GM12878 (cell line): ENCODE measurements at regions not wholly inside any gene's neighbourhood (a gene's known extent, or its start where the extent isn't known, plus 50 kb on each side); places are given as distances from the start of the nearest gene placed in this dataset.

Experiments used
- ATAC-seq: fragments of 200-7000 bp; cut with Tn5 transposase; 3 replicates; pipeline ENCODE4 v1.9.1; 2020; ENCODE audit warnings: mild to moderate bottlenecking, moderate library complexity
- BruUV-seq: library from RNA; stranded (reverse); fragments of 400-500 nt; replicated peaks from 2 replicates; lab custom pipeline; 2021; lab: Mats Ljungman, UMichigan
- CTCF ChIA-PET: fragments of 300-600 bp; sonication (Branson Sonifier 250); formaldehyde crosslinking; extraction: SDS; loops from one replicate; lab custom pipeline; 2021; ENCODE audit warnings: inconsistent platforms; lab: Yijun Ruan, JAX
- POLR2A ChIA-PET: fragments of 350-600 bp; formaldehyde crosslinking; extraction: SDS; loops from one replicate; lab custom pipeline; 2021; ENCODE audit warnings: inconsistent platforms; lab: Charles Lee
- RAD21 ChIA-PET: fragments of 300-600 bp; sonication (Branson Sonifier 250); formaldehyde crosslinking; loops from one replicate; lab custom pipeline; 2023; ENCODE audit warnings: antibody characterized with exemption; ENCODE audit not compliant: unreplicated experiment; lab: Charles Lee
- SMC1A ChIA-PET: fragments of 300-600 bp; sonication (Branson Sonifier 250); formaldehyde crosslinking; loops from one replicate; lab custom pipeline; 2023; ENCODE audit not compliant: unreplicated experiment, uncharacterized antibody; lab: Charles Lee
- DNase-seq: peaks from one replicate; pipeline ENCODE4 v3.0.0-alpha.2; 2011; ENCODE audit warnings: low read depth, low spot score
- FAIRE-seq: peaks from 3 replicates; lab custom pipeline; 2011; peaks lifted over from hg19 to GRCh38; lab: Jason Lieb, UNC
- H2AFZ ChIP-seq: 2 replicates; pipeline ENCODE4 v1.6.0; 2011; ENCODE audit warnings: low read depth, low read length, control low read depth; ENCODE audit not compliant: control insufficient read depth
- H3K27ac ChIP-seq: 2 replicates; pipeline ENCODE4 v1.5.1; 2011; ENCODE audit warnings: control low read depth; ENCODE audit not compliant: control insufficient read depth, insufficient read depth
- H3K27me3 ChIP-seq, 2 experiments: replicated peaks in 1 of 2; 2 replicates each; pipeline versions ENCODE4 v1.6.0 to v1.6.1; 2011; ENCODE audit warnings: low read length in 1 of 2; ENCODE audit not compliant: control insufficient read depth in 2 of 2, insufficient read depth in 2 of 2
- H3K36me3 ChIP-seq, 2 experiments: 2 replicates each; pipeline ENCODE4 v1.5.1; 2011; ENCODE audit warnings: low read length in 1 of 2; ENCODE audit not compliant: control insufficient read depth in 2 of 2, insufficient read depth in 2 of 2
- H3K4me1 ChIP-seq: 2 replicates; pipeline ENCODE4 v1.6.1; 2011; ENCODE audit warnings: mild to moderate bottlenecking, low read length, moderate library complexity, mixed read lengths; ENCODE audit not compliant: control insufficient read depth, insufficient read depth
- H3K4me2 ChIP-seq: 2 replicates; pipeline ENCODE4 v1.6.0; 2011; ENCODE audit warnings: control low read depth; ENCODE audit not compliant: control insufficient read depth, insufficient read depth
- H3K4me3 ChIP-seq: fragments of 200-600 bp; sonication (generic); 2 replicates; pipeline ENCODE4 v1.5.1; 2016
- H3K79me2 ChIP-seq: 2 replicates; pipeline ENCODE4 v1.6.0; 2011; ENCODE audit warnings: low read length; ENCODE audit not compliant: control insufficient read depth, insufficient read depth
- H3K9ac ChIP-seq: 2 replicates; pipeline ENCODE4 v1.8.0; 2011; ENCODE audit warnings: low read length, control low read depth, mixed read lengths; ENCODE audit not compliant: control insufficient read depth, insufficient read depth
- H3K9me3 ChIP-seq: replicated peaks from 3 replicates; pipeline ENCODE4 v1.5.1; 2011; ENCODE audit warnings: mild to moderate bottlenecking, low read length; ENCODE audit not compliant: control insufficient read depth, insufficient read depth
- H4K20me1 ChIP-seq: 2 replicates; pipeline ENCODE4 v1.6.0; 2011; ENCODE audit not compliant: control insufficient read depth, insufficient read depth
- ATF3 ChIP-seq: IDR thresholded peaks from 2 replicates; pipeline ENCODE4 v1.6.1; 2011; ENCODE audit warnings: low read depth, mild to moderate bottlenecking, low read length, moderate library complexity, borderline replicate concordance; ENCODE audit errors: extremely low read depth
- CHD1 ChIP-seq: IDR thresholded peaks from 2 replicates; pipeline ENCODE4 v1.6.1; 2012; ENCODE audit warnings: low read depth, low read length, improper control_type of control experiment
- GABPA ChIP-seq: IDR thresholded peaks from 2 replicates; pipeline ENCODE4 v1.6.1; 2014; ENCODE audit warnings: antibody characterized with exemption, low read depth, mild to moderate bottlenecking, inconsistent platforms
- IKZF1 ChIP-seq: fragments of 450-650 bp; conservative IDR thresholded peaks from 2 replicates; pipeline ENCODE4 v1.6.1; 2017; ENCODE audit warnings: antibody characterized with exemption, mild to moderate bottlenecking
- MXI1 ChIP-seq: fragments of 150-350 bp; IDR thresholded peaks from 2 replicates; pipeline ENCODE4 v1.6.1; 2011; ENCODE audit warnings: low read depth, mild to moderate bottlenecking, inconsistent platforms, low read length, improper control_type of control experiment
- MYB ChIP-seq: fragments of 150-350 bp; IDR thresholded peaks from 2 replicates; pipeline ENCODE4 v1.6.1; 2014; ENCODE audit warnings: mild to moderate bottlenecking, low read depth, low read length, borderline replicate concordance
- NR2F1 ChIP-seq: fragments of 450-650 bp; conservative IDR thresholded peaks from 2 replicates; pipeline ENCODE4 v1.6.1; 2017; ENCODE audit warnings: mild to moderate bottlenecking
- POLR2AphosphoS5 ChIP-seq: IDR thresholded peaks from 2 replicates; pipeline ENCODE4 v1.6.1; 2011; ENCODE audit warnings: mild to moderate bottlenecking, low read length, inconsistent platforms
- RELA ChIP-seq: fragments of 450-650 bp; IDR thresholded peaks from 2 replicates; pipeline ENCODE4 v1.8.0; 2014; ENCODE audit warnings: borderline replicate concordance; ENCODE audit not compliant: partially characterized antibody
- SIN3A ChIP-seq: IDR thresholded peaks from 2 replicates; pipeline ENCODE4 v1.6.1; 2012; ENCODE audit warnings: low read depth, low read length, improper control_type of control experiment
- SKIL ChIP-seq: fragments of 450-650 bp; IDR thresholded peaks from 2 replicates; pipeline ENCODE4 v1.6.1; 2017; ENCODE audit warnings: mild to moderate bottlenecking, low read depth, inconsistent platforms; ENCODE audit not compliant: poor library complexity, severe bottlenecking
- TCF3 ChIP-seq: IDR thresholded peaks from 2 replicates; pipeline ENCODE4 v1.6.1; 2012; ENCODE audit warnings: low read depth, mild to moderate bottlenecking, low read length, borderline replicate concordance; ENCODE audit not compliant: insufficient read depth
- WGBS: methylation state at CpG from one replicate; pipeline ENCODE4 v1.1.6; 2016; ENCODE audit warnings: low lambda C conversion rate; ENCODE audit not compliant: insufficient replicate concordance, insufficient coverage; ENCODE audit errors: missing lambda C conversion rate; 5-methylcytosine and 5-hydroxymethylcytosine counted together
- in situ Hi-C: fragments of 300-500 bp; cut with MboI; formaldehyde crosslinking; loops from 9 replicates; pipeline ENCODE4 v1.14.3; 2018; ENCODE audit warnings: mixed read lengths
- intact Hi-C: fragments of 100-400 bp; cut with micrococcal nuclease; formaldehyde crosslinking; loops from one replicate; pipeline ENCODE4 v1.14.2; 2022; ENCODE audit not compliant: unreplicated experiment

DNA sequence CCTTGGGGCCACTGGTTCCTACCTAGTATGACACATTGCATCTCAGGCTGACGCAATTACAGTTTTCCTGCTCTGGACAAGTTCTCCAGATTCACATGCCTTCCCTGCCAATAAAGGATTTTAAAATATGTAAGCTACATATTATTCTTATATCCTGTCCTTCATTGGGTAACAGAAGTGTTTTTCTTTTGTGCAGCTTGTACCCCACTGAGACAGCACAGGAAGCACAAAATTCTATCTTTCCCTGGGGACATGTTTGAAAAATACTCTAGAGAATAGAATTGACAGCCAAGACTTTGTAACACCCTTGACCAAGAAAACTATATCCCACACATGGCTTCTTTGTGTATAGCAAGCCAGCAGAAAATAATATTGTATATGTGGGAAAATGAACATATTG is 456.8 kb downstream of the MAFB start:
- ChIA-PET CTCF (interaction anchor here (0.7 kb wide), 1 partner anchor 90 kb away, joined by 3 read pairs; no protein-coding TSS in a partner anchor), SMC1A (interaction anchor here (0.8 kb wide), 1 partner anchor 11 kb away, joined by 3 read pairs; no protein-coding TSS in a partner anchor), POLR2A (no interaction called here), RAD21 (no interaction called here)
- ATAC-seq, result no peak
- WGBS, result 89% methylated on average over 1 of the region's 1 CpG
- Histone ChIP-seq H3K4me1 (no peaks in the 10 kb centered on the region), H3K4me3 (no peak overlapping the region), H3K9ac (no peak overlapping the region), H3K4me2 (no peak overlapping the region), H3K27me3 (no peaks in the 10 kb centered on the region; a peak in 1 of 4 replicates), H2AFZ (no peak overlapping the region), H3K36me3 (no peaks in the 10 kb centered on the region), H3K79me2 (no peaks in the 10 kb centered on the region), H3K27ac (no peak overlapping the region), H4K20me1 (no peaks in the 10 kb centered on the region), H3K9me3 (no peaks in the 10 kb centered on the region)
- TF ChIP-seq IKZF1 (no peak), SKIL (no peak), RELA (no peak), ATF3 (no peak), MYB (no peak), SIN3A (no peak), TCF3 (no peak), GABPA (no peak), CHD1 (no peak), POLR2AphosphoS5 (no peak), MXI1 (no peak), NR2F1 (no peak)
- no peak for FAIRE-seq
- intact Hi-C loops (no loop called here), in situ Hi-C loops (no loop called here)
- BruUV-seq, result no TSS peak
- DNase-seq, result no peak
